ENCODE measurements at regions not wholly inside any gene's neighbourhood (a gene's known extent, or its start where the extent isn't known, plus 50 kb on each side); places are given as distances from the start of the nearest gene placed in this dataset.
"Not testable (repeated sequence)": the region's sequence is repeated elsewhere in the genome, so short reads cannot be mapped to it uniquely, and the experiment has no call there.

GRCh38 chr15:60275624-60276023 is 122.2 kb downstream of the ANXA2 start:
- DNase-seq = no peak

GRCh38 chr15:60278879-60279278 is 118.9 kb downstream of the ANXA2 start:
- DNase-seq = no peak

- DNase-seq = no peak
Measured at GRCh38 chr15:60280259-60280658, 117.5 kb downstream of the ANXA2 start.

GRCh38 chr15:60283936-60284335 is 113.8 kb downstream of the ANXA2 start:
- no peak for DNase-seq

- not testable (repeated sequence) for DNase-seq
Measured at GRCh38 chr15:60295901-60296300, 101.9 kb downstream of the ANXA2 start.

GRCh38 chr15:60297047-60297446 is 100.7 kb downstream of the ANXA2 start:
- no peak for DNase-seq

All from activated CD4-positive, alpha-beta T cell treated with anti-CD3 and anti-CD28 coated beads, Interleukin-2, amount 50 U/mL, for 48 hours (primary cell).